Panc1 (cell line): ENCODE measurements at regions not wholly inside any gene's neighbourhood (a gene's known extent, or its start where the extent isn't known, plus 50 kb on each side); places are given as distances from the start of the nearest gene placed in this dataset.

Experiments used
- TF ChIP-seq, protein P1 (sequence below): fragments of 450-650 bp; IDR thresholded peaks from 2 replicates; pipeline ENCODE4 v1.5.1; 2017; ENCODE audit warnings: mild to moderate bottlenecking
- TF ChIP-seq, protein P2 (sequence below), 2 experiments: IDR thresholded peaks; 2 replicates each; pipeline ENCODE4 v1.6.1; 2011 to 2012; ENCODE audit warnings: low read depth in 2 of 2, control low read depth in 1 of 2, low read length in 1 of 2, mild to moderate bottlenecking in 1 of 2, moderate library complexity in 1 of 2; ENCODE audit not compliant: insufficient read depth in 1 of 2

DNA sequence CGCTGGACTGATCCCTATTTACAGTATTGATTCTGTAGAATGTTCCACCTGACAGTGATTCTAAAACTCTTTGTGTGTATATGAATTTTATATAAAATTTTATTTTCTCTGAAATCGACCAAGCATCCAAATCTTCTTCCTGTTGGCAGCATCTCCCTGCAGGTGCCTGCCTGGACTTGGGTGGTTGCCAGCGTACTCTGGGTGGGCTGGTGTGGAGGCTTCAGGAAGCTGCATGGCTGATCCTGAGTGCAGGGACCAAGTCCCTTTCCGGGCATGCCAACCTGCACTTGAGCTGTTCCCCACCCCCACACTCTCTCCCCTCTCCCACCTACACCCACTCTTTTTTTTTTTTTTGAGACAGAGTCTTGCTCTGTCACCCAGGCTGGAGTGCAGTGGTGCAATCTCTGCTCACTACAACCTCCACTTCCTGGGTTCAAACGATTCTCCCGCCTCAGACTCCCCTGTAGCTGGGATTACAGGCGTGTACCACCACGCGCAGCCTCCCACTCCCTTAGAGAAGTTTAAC lies 53.2 kb upstream of the ALKAL2 start:
- TF ChIP-seq, protein P1, sequence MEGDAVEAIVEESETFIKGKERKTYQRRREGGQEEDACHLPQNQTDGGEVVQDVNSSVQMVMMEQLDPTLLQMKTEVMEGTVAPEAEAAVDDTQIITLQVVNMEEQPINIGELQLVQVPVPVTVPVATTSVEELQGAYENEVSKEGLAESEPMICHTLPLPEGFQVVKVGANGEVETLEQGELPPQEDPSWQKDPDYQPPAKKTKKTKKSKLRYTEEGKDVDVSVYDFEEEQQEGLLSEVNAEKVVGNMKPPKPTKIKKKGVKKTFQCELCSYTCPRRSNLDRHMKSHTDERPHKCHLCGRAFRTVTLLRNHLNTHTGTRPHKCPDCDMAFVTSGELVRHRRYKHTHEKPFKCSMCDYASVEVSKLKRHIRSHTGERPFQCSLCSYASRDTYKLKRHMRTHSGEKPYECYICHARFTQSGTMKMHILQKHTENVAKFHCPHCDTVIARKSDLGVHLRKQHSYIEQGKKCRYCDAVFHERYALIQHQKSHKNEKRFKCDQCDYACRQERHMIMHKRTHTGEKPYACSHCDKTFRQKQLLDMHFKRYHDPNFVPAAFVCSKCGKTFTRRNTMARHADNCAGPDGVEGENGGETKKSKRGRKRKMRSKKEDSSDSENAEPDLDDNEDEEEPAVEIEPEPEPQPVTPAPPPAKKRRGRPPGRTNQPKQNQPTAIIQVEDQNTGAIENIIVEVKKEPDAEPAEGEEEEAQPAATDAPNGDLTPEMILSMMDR: no peak
- TF ChIP-seq, protein P2, sequence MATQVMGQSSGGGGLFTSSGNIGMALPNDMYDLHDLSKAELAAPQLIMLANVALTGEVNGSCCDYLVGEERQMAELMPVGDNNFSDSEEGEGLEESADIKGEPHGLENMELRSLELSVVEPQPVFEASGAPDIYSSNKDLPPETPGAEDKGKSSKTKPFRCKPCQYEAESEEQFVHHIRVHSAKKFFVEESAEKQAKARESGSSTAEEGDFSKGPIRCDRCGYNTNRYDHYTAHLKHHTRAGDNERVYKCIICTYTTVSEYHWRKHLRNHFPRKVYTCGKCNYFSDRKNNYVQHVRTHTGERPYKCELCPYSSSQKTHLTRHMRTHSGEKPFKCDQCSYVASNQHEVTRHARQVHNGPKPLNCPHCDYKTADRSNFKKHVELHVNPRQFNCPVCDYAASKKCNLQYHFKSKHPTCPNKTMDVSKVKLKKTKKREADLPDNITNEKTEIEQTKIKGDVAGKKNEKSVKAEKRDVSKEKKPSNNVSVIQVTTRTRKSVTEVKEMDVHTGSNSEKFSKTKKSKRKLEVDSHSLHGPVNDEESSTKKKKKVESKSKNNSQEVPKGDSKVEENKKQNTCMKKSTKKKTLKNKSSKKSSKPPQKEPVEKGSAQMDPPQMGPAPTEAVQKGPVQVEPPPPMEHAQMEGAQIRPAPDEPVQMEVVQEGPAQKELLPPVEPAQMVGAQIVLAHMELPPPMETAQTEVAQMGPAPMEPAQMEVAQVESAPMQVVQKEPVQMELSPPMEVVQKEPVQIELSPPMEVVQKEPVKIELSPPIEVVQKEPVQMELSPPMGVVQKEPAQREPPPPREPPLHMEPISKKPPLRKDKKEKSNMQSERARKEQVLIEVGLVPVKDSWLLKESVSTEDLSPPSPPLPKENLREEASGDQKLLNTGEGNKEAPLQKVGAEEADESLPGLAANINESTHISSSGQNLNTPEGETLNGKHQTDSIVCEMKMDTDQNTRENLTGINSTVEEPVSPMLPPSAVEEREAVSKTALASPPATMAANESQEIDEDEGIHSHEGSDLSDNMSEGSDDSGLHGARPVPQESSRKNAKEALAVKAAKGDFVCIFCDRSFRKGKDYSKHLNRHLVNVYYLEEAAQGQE (IDR thresholded peaks at IDR 0.05; ENCODE audit: insufficient read depth in 1 of 2, low read depth in 2 of 2, low read length in 1 of 2): no peak
